HG03280 (cell line): ENCODE measurements at regions not wholly inside any gene's neighbourhood (a gene's known extent, or its start where the extent isn't known, plus 50 kb on each side); places are given as distances from the start of the nearest gene placed in this dataset.
"Not testable (repeated sequence)": the region's sequence is repeated elsewhere in the genome, so short reads cannot be mapped to it uniquely, and the experiment has no call there.

Experiments used
- ATAC-seq: cut with Tn5 transposase; IDR thresholded peaks from one replicate; pipeline ENCODE4 v1.9.1; 2021; ENCODE audit warnings: mild to moderate bottlenecking, moderate library complexity; ENCODE audit not compliant: unreplicated experiment

GRCh38 chr2:88988617-88989016 is 297.1 kb downstream of the RPIA start:
- not testable (repeated sequence) for ATAC-seq

GRCh38 chr2:88992819-88993218 is 301.3 kb downstream of the RPIA start:
- ATAC-seq: not testable (repeated sequence)

- ATAC-seq: not testable (repeated sequence)
These were observed 303.4 kb downstream of the RPIA start for GRCh38 chr2:88994856-88995255.

GRCh38 chr2:88996588-88996987 is 305.1 kb downstream of the RPIA start:
- not testable (repeated sequence) for ATAC-seq

- ATAC-seq: no peak
These were observed 307.9 kb downstream of the RPIA start for GRCh38 chr2:88999365-88999764.

- no peak for ATAC-seq
These were observed 308.8 kb downstream of the RPIA start for GRCh38 chr2:89000235-89000634.

- not testable (repeated sequence) for ATAC-seq
These were observed 312.8 kb downstream of the RPIA start for GRCh38 chr2:89004238-89004637.

GRCh38 chr2:89020566-89020965 is 329.1 kb downstream of the RPIA start:
- ATAC-seq: not testable (repeated sequence)

GRCh38 chr2:89026296-89026695 is 334.8 kb downstream of the RPIA start:
- ATAC-seq: not testable (repeated sequence)

- ATAC-seq: not testable (repeated sequence)
These were observed 335.6 kb downstream of the RPIA start for GRCh38 chr2:89027115-89027514.

GRCh38 chr2:89027536-89027935 is 336.1 kb downstream of the RPIA start:
- ATAC-seq: not testable (repeated sequence)

- ATAC-seq: not testable (repeated sequence)
These were observed 337.8 kb downstream of the RPIA start for GRCh38 chr2:89029257-89029656.

- ATAC-seq: peak; percentile 50
These were observed 356.9 kb downstream of the RPIA start for GRCh38 chr2:89048138-89049066.

GRCh38 chr2:89058616-89059015 is 367.1 kb downstream of the RPIA start:
- ATAC-seq: not testable (repeated sequence)

GRCh38 chr2:89061174-89061573 is 369.7 kb downstream of the RPIA start:
- not testable (repeated sequence) for ATAC-seq

GRCh38 chr2:89076771-89077170 is 385.3 kb downstream of the RPIA start:
- not testable (repeated sequence) for ATAC-seq

GRCh38 chr2:89092911-89093310 is 401.4 kb downstream of the RPIA start:
- not testable (repeated sequence) for ATAC-seq

- not testable (repeated sequence) for ATAC-seq
These were observed 403.6 kb downstream of the RPIA start for GRCh38 chr2:89095060-89095459.

- not testable (repeated sequence) for ATAC-seq
These were observed 411.1 kb downstream of the RPIA start for GRCh38 chr2:89102587-89102986.

GRCh38 chr2:89106369-89107019 is 415.0 kb downstream of the RPIA start:
- ATAC-seq: not testable (repeated sequence)

GRCh38 chr2:89112434-89112833 is 421.0 kb downstream of the RPIA start:
- not testable (repeated sequence) for ATAC-seq

- ATAC-seq: not testable (repeated sequence)
These were observed 421.8 kb downstream of the RPIA start for GRCh38 chr2:89113286-89113685.
